ENCODE measurements at regions not wholly inside any gene's neighbourhood (a gene's known extent, or its start where the extent isn't known, plus 50 kb on each side); places are given as distances from the start of the nearest gene placed in this dataset.

- DNase-seq (ENCODE audit: low read depth in 3 of 3), result no peak
Measured at GRCh38 chr11:80529726-80530125, 1088.9 kb upstream of the TENM4 start.

GRCh38 chr11:80525663-80526405 is 1085.0 kb upstream of the TENM4 start:
- DNase-seq (ENCODE audit: low read depth in 3 of 3), result no peak

GRCh38 chr11:80524349-80524748 is 1083.5 kb upstream of the TENM4 start:
- no peak for DNase-seq (ENCODE audit: low read depth in 3 of 3)

GRCh38 chr11:80523057-80523456 is 1082.2 kb upstream of the TENM4 start:
- DNase-seq (ENCODE audit: low read depth in 3 of 3), result no peak

GRCh38 chr11:80521592-80521991 is 1080.8 kb upstream of the TENM4 start:
- DNase-seq (ENCODE audit: low read depth in 3 of 3), result no peak

GRCh38 chr11:80520507-80520887 is 1079.7 kb upstream of the TENM4 start:
- DNase-seq (ENCODE audit: low read depth in 3 of 3), result no peak

GRCh38 chr11:80519596-80520506 is 1079.0 kb upstream of the TENM4 start:
- DNase-seq (ENCODE audit: low read depth in 3 of 3), result no peak

- no peak for DNase-seq (ENCODE audit: low read depth in 3 of 3)
Measured at GRCh38 chr11:80517701-80518100, 1076.9 kb upstream of the TENM4 start.

- DNase-seq (ENCODE audit: low read depth in 3 of 3), result no peak
Measured at GRCh38 chr11:80515097-80515496, 1074.3 kb upstream of the TENM4 start.

- no peak for DNase-seq (ENCODE audit: low read depth in 3 of 3)
Measured at GRCh38 chr11:80512491-80512890, 1071.7 kb upstream of the TENM4 start.

GRCh38 chr11:80505771-80506170 is 1064.9 kb upstream of the TENM4 start:
- DNase-seq (ENCODE audit: low read depth in 3 of 3), result no peak

- no peak for DNase-seq (ENCODE audit: low read depth in 3 of 3)
Measured at GRCh38 chr11:80503990-80504389, 1063.2 kb upstream of the TENM4 start.

- DNase-seq (ENCODE audit: low read depth in 3 of 3), result no peak
Measured at GRCh38 chr11:80502511-80502910, 1061.7 kb upstream of the TENM4 start.

GRCh38 chr11:80495116-80495515 is 1054.3 kb upstream of the TENM4 start:
- DNase-seq (ENCODE audit: low read depth in 3 of 3), result no peak

- DNase-seq (ENCODE audit: low read depth in 3 of 3), result no peak
Measured at GRCh38 chr11:80487952-80488351, 1047.1 kb upstream of the TENM4 start.

GRCh38 chr11:80486678-80487077 is 1045.8 kb upstream of the TENM4 start:
- no peak for DNase-seq (ENCODE audit: low read depth in 3 of 3)

GRCh38 chr11:80477178-80477577 is 1036.3 kb upstream of the TENM4 start:
- DNase-seq (ENCODE audit: low read depth in 3 of 3), result no peak

- no peak for DNase-seq (ENCODE audit: low read depth in 3 of 3)
Measured at GRCh38 chr11:80473562-80473961, 1032.7 kb upstream of the TENM4 start.

- DNase-seq (ENCODE audit: low read depth in 3 of 3), result no peak
Measured at GRCh38 chr11:80469871-80470270, 1029.0 kb upstream of the TENM4 start.

- no peak for DNase-seq (ENCODE audit: low read depth in 3 of 3)
Measured at GRCh38 chr11:80466570-80466969, 1025.7 kb upstream of the TENM4 start.

- no peak for DNase-seq (ENCODE audit: low read depth in 3 of 3)
Measured at GRCh38 chr11:80462211-80462610, 1021.4 kb upstream of the TENM4 start.

- DNase-seq (ENCODE audit: low read depth in 3 of 3), result no peak
Measured at GRCh38 chr11:80458376-80458775, 1017.5 kb upstream of the TENM4 start.

- no peak for DNase-seq (ENCODE audit: low read depth in 3 of 3)
Measured at GRCh38 chr11:80457823-80458222, 1017.0 kb upstream of the TENM4 start.

Measured in stimulated activated CD4-positive, alpha-beta T cell treated with anti-CD3 and anti-CD28 coated beads, TNF-alpha, amount 100 ng/mL, for 24 hours (primary cell).